Pancreas (tissue), 10 donors: ENCODE measurements at regions not wholly inside any gene's neighbourhood (a gene's known extent, or its start where the extent isn't known, plus 50 kb on each side); places are given as distances from the start of the nearest gene placed in this dataset.

ENCODE experiments used
- ATAC-seq, 4 donors: fragments of 200-7000 bp; cut with Tn5 transposase; one replicate each; pipeline versions ENCODE4 v1.8.0 to v1.9.1; 2020; ENCODE audit warnings: mild to moderate bottlenecking in 4 of 4, moderate library complexity in 4 of 4
- DNase-seq, 6 donors: peaks; one replicate each; pipeline ENCODE4 v3.0.0-alpha.2; 2020
- FAIRE-seq: peaks from 2 replicates; lab custom pipeline; 2012; peaks lifted over from hg19 to GRCh38; lab: Jason Lieb, UNC
- H3K27ac ChIP-seq, 4 donors: fragments of 200-600 bp; sonication (generic); 1 replicate in 3 of 4; 2 replicates in 1 of 4; pipeline versions ENCODE4 v1.5.0 to v1.8.0; 2020
- H3K27me3 ChIP-seq, 4 donors: fragments of 200-600 bp; one replicate each; pipeline ENCODE4 v1.8.0; 2021
- H3K36me3 ChIP-seq, 3 donors: fragments of 200-600 bp; sonication (generic) in 1 of 3; one replicate each; pipeline versions ENCODE4 v1.5.0 to v1.8.0; 2020 to 2021
- H3K4me1 ChIP-seq, 3 donors: fragments of 200-600 bp; one replicate each; pipeline ENCODE4 v1.8.0; 2021
- H3K4me3 ChIP-seq, 4 donors: fragments of 200-600 bp; sonication (generic) in 2 of 4; one replicate each; pipeline versions ENCODE4 v1.5.0 to v1.8.0; 2020 to 2021
- H3K9me3 ChIP-seq, 4 donors: fragments of 200-600 bp; one replicate each; pipeline ENCODE4 v1.8.0; 2021
- WGBS, 2 donors: extraction: QIAGEN DNeasy Blood & Tissue Kit; methylation state at CpG; one replicate each; pipeline ENCODE4 v1.1.7; 2013; 5-methylcytosine and 5-hydroxymethylcytosine counted together
- intact Hi-C, 3 donors: fragments of 100-400 bp; cut with DNase I; formaldehyde crosslinking; loops; one replicate each; pipeline versions ENCODE4 v1.11.1 to v1.14.2; 2022
- TF ChIP-seq, protein P1 (sequence below), 4 donors: fragments of 200-600 bp; sonication (generic) in 3 of 4; IDR thresholded peaks; one replicate each; pipeline versions ENCODE4 v1.5.0 to v1.8.0; 2021; ENCODE audit warnings: antibody characterized with exemption in 4 of 4
- donor health status: healthy with polysubstance abuse.
- donor health status: DM: no; HTN: no; CAD: no; lungs with moderate emphysema.
- donor health status: DM: no; HTN: no; CAD: no.
- donor health status: control.
- donor health status: control.
- donor health status: Bipolar disorder and iron deficiency.
- donor health status: DM: yes; HTN: yes; CAD: no.
- donor health status: DM: no; HTN: no; CAD: no.
- donor health status: DM: no; HTN: no; CAD: no.
- donor health status: DM: yes; HTN: yes; CAD: no.

DNA sequence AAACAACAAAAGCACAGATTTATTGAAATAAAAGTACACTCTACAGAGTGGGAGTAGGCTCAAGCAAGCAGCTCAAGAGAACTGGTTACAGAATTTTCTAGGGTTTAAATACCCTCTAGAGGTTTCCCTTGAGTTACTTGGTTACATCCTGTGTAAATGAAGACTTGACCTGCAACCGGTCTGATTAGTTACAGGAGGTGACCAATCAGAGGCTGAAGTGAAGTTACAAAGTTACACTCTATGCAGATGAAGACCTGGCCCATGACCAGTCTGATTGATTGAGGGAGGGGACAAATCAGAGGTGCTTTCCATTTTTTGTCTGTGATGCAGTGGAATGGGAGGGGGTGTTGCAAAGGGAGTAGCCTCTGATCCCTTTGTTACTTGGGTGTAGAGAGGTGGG, 723.4 kb downstream of the ZPLD1 start:
- DNase-seq, result no peak
- no peak for ATAC-seq

DNA sequence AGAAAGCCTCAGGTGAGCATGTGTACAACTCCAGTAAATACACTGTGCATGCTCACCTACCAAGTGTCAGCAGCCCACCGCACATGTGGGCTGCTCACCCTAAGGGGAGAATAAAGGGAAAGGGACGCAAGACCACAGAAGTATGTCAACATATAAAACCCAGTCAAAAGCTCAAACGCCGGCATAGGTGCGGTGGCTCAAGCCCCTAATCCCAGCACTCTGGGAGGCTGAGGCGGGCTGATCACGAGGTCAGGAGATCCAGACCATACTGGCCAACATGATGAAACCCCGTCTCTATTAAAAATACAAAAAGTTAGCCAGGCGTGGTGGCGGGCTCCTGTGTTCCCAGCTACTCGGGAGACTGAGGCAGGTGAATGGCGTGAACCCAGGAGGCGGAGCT, 732.1 kb downstream of the ZPLD1 start:
- no peak for ATAC-seq
- intact Hi-C loops, result no loop called here
- Histone ChIP-seq H3K4me3 (no peak overlapping the region), H3K27me3 (no peaks in the 10 kb centered on the region), H3K4me1 (no peaks in the 10 kb centered on the region), H3K27ac (no peak overlapping the region), H3K9me3 (no peaks in the 10 kb centered on the region), H3K36me3 (no peaks in the 10 kb centered on the region)
- DNase-seq, result peak in 1 of 6 donors; percentile 24
- no peak for FAIRE-seq
- TF ChIP-seq, protein P1, sequence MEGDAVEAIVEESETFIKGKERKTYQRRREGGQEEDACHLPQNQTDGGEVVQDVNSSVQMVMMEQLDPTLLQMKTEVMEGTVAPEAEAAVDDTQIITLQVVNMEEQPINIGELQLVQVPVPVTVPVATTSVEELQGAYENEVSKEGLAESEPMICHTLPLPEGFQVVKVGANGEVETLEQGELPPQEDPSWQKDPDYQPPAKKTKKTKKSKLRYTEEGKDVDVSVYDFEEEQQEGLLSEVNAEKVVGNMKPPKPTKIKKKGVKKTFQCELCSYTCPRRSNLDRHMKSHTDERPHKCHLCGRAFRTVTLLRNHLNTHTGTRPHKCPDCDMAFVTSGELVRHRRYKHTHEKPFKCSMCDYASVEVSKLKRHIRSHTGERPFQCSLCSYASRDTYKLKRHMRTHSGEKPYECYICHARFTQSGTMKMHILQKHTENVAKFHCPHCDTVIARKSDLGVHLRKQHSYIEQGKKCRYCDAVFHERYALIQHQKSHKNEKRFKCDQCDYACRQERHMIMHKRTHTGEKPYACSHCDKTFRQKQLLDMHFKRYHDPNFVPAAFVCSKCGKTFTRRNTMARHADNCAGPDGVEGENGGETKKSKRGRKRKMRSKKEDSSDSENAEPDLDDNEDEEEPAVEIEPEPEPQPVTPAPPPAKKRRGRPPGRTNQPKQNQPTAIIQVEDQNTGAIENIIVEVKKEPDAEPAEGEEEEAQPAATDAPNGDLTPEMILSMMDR (IDR thresholded peaks at IDR 0.05), result no peak
- 85 to 91% methylated on average over 13 of the region's 13 CpGs for WGBS, 2 donors

More for the DNA sequence above, 723.4 kb downstream of the ZPLD1 start:
- Histone ChIP-seq H3K9me3 (no peaks in the 10 kb centered on the region), H3K27ac (no peak overlapping the region), H3K4me1 (no peaks in the 10 kb centered on the region), H3K27me3 (no peaks in the 10 kb centered on the region), H3K4me3 (no peak overlapping the region), H3K36me3 (no peaks in the 10 kb centered on the region)
- WGBS, 2 donors, result 48 to 56% methylated on average over 1 of the region's 1 CpG
- intact Hi-C loops, result no loop called here
- no peak for FAIRE-seq
- TF ChIP-seq, protein P1 (IDR thresholded peaks at IDR 0.05), result no peak

DNA sequence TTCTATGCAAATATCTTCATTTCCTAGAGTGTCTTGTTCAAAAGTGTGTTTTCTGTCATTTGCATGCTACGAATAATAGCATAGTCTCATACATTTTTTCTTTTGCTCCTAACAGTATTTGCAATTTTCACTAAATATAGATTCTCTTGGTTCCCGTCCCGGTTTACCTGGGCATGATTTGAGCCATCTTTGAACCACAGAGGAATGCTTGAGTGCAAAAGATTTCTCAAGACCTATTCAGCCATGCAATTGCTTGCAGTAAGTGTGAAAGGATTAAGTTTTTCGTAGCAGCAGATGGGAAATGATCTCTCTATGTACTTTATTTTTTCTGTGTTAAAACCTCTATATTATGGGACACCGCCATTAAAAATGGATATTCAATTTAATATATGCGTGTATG, 733.0 kb downstream of the ZPLD1 start:
- Histone ChIP-seq H3K27me3 (no peaks in the 10 kb centered on the region), H3K9me3 (no peaks in the 10 kb centered on the region), H3K27ac (no peak overlapping the region), H3K36me3 (no peaks in the 10 kb centered on the region), H3K4me3 (no peak overlapping the region), H3K4me1 (no peaks in the 10 kb centered on the region)
- no peak for ATAC-seq
- whole genome bisulfite sequencing, 2 donors, result 65 to 80% methylated on average over 6 of the region's 6 CpGs
- no peak for DNase-seq
- TF ChIP-seq, protein P1 (IDR thresholded peaks at IDR 0.05), result no peak
- intact Hi-C loops, result no loop called here
- no peak for FAIRE-seq

DNA sequence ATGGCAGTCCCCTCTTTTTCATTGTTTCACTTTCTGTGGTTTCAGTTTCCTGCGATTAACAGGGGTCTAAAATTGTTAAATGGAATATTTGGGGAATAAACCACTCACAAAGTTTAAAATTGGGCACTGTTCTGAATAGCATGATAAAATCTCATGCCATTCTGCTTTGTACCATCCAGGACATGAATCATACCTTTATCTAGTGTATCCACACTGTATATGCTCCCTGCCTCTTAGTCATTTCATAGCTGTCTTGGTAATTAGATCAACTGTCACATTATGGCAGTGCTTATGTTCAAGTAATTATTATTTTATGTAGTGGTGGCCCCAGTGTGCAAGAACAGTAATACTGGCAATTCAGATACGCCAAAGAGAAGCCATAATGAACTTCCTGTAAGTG, 734.5 kb downstream of the ZPLD1 start:
- WGBS, 2 donors, result 55 to 76% methylated on average over 2 of the region's 2 CpGs
- Histone ChIP-seq H3K27ac (no peak overlapping the region), H3K36me3 (no peaks in the 10 kb centered on the region), H3K9me3 (no peaks in the 10 kb centered on the region), H3K4me1 (no peaks in the 10 kb centered on the region), H3K4me3 (no peak overlapping the region), H3K27me3 (no peaks in the 10 kb centered on the region)
- ATAC-seq, result no peak
- TF ChIP-seq, protein P1 (IDR thresholded peaks at IDR 0.05), result no peak
- intact Hi-C loops, result no loop called here
- DNase-seq, result no peak
- FAIRE-seq, result no peak

DNA sequence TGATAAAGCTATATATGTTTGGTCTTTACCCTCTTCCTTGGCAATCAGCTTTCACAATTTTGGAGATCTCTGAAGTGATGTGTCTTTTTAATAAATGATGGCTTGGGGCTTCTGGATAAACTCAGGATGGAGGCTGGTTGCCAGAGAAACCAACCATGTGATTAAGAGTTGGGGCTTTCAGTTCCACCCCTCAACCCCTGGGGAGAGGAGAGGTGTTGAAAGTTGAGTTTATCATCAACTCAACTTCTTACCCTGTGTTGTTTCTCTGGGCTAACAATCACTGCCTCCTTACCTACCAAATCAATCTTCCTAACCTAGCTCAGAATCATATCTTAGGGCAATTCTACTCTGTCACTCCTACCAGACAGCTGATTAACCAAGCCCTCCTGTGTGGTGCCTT, 735.8 kb downstream of the ZPLD1 start:
- FAIRE-seq, result no peak

More for the DNA sequence above, 735.8 kb downstream of the ZPLD1 start:
- H3K4me1 ChIP-seq, result no peaks in the 10 kb centered on the region
- H3K36me3 ChIP-seq, result no peaks in the 10 kb centered on the region
- ATAC-seq (no peak), DNase-seq (no peak)
- H3K27ac ChIP-seq, result no peak overlapping the region
- H3K4me3 ChIP-seq, result no peak overlapping the region
- intact Hi-C loops, result no loop called here
- TF ChIP-seq, protein P1 (IDR thresholded peaks at IDR 0.05), result no peak
- H3K9me3 ChIP-seq, result no peaks in the 10 kb centered on the region
- no peaks in the 10 kb centered on the region for H3K27me3 ChIP-seq
